ENCODE measurements at regions not wholly inside any gene's neighbourhood (a gene's known extent, or its start where the extent isn't known, plus 50 kb on each side); places are given as distances from the start of the nearest gene placed in this dataset.
"Not testable (repeated sequence)": the region's sequence is repeated elsewhere in the genome, so short reads cannot be mapped to it uniquely, and the experiment has no call there.

DNA sequence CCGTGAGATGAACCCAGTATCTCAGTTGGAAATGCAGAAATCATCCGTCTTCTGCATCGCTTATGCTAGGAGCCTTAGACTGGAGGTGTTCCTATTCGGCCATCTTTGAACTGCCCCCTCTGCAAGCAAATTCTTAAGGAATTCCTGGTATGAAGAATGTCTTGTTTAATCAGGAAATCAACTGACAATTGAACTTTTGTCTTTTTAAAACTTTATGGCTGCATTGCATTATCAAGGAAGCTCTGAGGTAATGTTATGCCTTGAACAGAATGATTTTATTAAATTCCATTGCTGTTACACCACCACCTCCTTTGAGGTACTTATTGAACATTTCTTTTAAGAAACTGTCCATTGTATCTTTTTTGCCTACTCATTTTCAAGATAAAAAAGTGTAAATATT is 1915.7 kb upstream of the CDH9 start:
- TF ChIP-seq EZH2phosphoT487 (IDR thresholded peaks at IDR 0.05; ENCODE audit: borderline replicate concordance, low read depth, low read length): no peak
- TF ChIP-seq, protein P1, sequence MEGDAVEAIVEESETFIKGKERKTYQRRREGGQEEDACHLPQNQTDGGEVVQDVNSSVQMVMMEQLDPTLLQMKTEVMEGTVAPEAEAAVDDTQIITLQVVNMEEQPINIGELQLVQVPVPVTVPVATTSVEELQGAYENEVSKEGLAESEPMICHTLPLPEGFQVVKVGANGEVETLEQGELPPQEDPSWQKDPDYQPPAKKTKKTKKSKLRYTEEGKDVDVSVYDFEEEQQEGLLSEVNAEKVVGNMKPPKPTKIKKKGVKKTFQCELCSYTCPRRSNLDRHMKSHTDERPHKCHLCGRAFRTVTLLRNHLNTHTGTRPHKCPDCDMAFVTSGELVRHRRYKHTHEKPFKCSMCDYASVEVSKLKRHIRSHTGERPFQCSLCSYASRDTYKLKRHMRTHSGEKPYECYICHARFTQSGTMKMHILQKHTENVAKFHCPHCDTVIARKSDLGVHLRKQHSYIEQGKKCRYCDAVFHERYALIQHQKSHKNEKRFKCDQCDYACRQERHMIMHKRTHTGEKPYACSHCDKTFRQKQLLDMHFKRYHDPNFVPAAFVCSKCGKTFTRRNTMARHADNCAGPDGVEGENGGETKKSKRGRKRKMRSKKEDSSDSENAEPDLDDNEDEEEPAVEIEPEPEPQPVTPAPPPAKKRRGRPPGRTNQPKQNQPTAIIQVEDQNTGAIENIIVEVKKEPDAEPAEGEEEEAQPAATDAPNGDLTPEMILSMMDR (conservative IDR thresholded peaks at IDR 0.05; ENCODE audit: low read length): no peak
- Histone ChIP-seq H3K9me3 (ENCODE audit: low read length) (no peaks in the 10 kb centered on the region), H3K79me2 (ENCODE audit: insufficient read depth, low read depth, low read length) (no peaks in the 10 kb centered on the region), H3K4me2 (ENCODE audit: low read length) (no peak overlapping the region), H3K27ac (ENCODE audit: low read depth, low read length, poor library complexity, severe bottlenecking) (no peak overlapping the region), H3K9me2 (ENCODE audit: insufficient read depth, low read length) (no peaks in the 10 kb centered on the region), H2AFZ (ENCODE audit: low read length) (no peak overlapping the region), H3K36me3 (ENCODE audit: insufficient read depth, low read length) (no peaks in the 10 kb centered on the region), H4K20me1 (ENCODE audit: insufficient read depth, low read length) (no peaks in the 10 kb centered on the region), H3K4me3 (ENCODE audit: low read depth, low read length, poor library complexity, severe bottlenecking) (no peak overlapping the region), H3K4me1 (ENCODE audit: insufficient read depth, low read length, poor library complexity, severe bottlenecking) (no peaks in the 10 kb centered on the region)
- ChIA-PET CTCF (ENCODE audit: unreplicated experiment) (no interaction called here), POLR2A (no interaction called here)
- intact Hi-C loops (cut with micrococcal nuclease; ENCODE audit: unreplicated experiment): no loop called here
- BruUV-seq (replicated peaks): no TSS peak
- no peak for DNase-seq (ENCODE audit: low spot score)

DNA sequence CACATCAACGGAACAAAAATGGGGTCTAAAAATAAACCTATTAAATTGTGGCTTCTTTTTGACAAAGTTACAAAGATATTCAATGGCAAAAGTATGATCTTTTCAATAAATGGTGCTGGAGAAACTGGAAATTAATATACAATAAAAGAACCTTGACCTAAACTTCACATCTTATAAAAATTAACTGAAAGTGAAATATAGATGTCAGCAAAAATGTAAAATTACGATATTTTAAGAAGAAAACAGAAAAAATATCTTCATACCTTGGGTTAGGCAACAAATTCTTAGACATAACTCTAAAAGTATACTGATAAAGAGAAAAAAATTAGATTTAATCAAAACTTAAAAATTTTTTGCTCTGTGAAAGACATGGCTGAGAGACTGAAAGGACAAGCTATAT is 1909.5 kb upstream of the CDH9 start:
- no peaks in the 10 kb centered on the region for H3K9me2 ChIP-seq (ENCODE audit: insufficient read depth, low read length)
- H3K36me3 ChIP-seq (ENCODE audit: insufficient read depth, low read length): no peaks in the 10 kb centered on the region
- H2AFZ ChIP-seq (ENCODE audit: low read length): no peak overlapping the region
- ChIA-PET POLR2A (no interaction called here), CTCF (ENCODE audit: unreplicated experiment) (no interaction called here)
- H3K4me2 ChIP-seq (ENCODE audit: low read length): no peak overlapping the region
- H3K4me1 ChIP-seq (ENCODE audit: insufficient read depth, low read length, poor library complexity, severe bottlenecking): no peaks in the 10 kb centered on the region
- BruUV-seq (replicated peaks): no TSS peak
- intact Hi-C loops (cut with micrococcal nuclease; ENCODE audit: unreplicated experiment): no loop called here
- DNase-seq (ENCODE audit: low spot score): no peak
- no peak for TF ChIP-seq EZH2phosphoT487 (IDR thresholded peaks at IDR 0.05; ENCODE audit: borderline replicate concordance, low read depth, low read length)
- TF ChIP-seq, protein P1 (conservative IDR thresholded peaks at IDR 0.05; ENCODE audit: low read length): no peak
- H3K79me2 ChIP-seq (ENCODE audit: insufficient read depth, low read depth, low read length): no peaks in the 10 kb centered on the region
- no peak overlapping the region for H3K27ac ChIP-seq (ENCODE audit: low read depth, low read length, poor library complexity, severe bottlenecking)
- no peaks in the 10 kb centered on the region for H4K20me1 ChIP-seq (ENCODE audit: insufficient read depth, low read length)
- H3K4me3 ChIP-seq (ENCODE audit: low read depth, low read length, poor library complexity, severe bottlenecking): no peak overlapping the region
- no peaks in the 10 kb centered on the region for H3K9me3 ChIP-seq (ENCODE audit: low read length)

DNA sequence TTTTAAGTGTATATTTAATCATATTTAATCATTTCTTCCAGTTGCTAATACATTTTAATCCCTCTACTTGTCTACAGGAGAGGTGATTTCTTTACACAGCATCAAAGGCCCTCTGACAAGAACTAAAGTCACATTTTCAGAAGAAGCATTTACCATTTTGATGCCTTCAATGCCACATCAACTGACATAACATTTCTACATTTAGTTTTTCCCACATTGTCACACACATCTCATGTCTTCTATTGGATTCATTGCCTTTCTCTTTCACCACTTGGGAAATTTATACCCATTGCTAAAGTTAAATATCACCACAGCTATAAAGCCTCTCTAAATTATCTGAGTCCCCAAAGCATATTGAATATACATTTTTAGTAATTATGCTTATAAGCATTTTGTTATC is 1907.5 kb upstream of the CDH9 start:
- POLR2A ChIA-PET: no interaction called here
- CTCF ChIA-PET (ENCODE audit: unreplicated experiment): no interaction called here

DNA sequence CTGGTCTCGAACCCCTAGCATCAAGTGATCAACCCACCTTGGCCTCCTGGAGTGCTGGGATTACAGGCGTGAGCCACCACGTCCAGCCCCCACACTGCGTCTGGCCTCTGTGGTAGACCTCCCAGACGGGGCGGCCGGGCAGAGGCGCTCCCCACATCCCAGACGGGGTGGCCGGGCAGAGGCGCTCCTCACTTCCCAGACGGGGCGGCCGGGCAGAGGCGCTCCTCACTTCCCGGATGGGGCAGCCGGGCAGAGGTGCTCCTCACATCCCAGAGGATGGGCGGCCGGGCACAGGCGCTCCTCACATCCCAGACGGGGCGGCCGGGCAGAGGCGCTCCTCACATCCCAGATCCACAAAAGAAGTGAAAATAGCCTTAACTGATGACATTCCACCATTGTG is 1891.0 kb upstream of the CDH9 start:
- H2AFZ ChIP-seq (ENCODE audit: low read length); H4K20me1 ChIP-seq (ENCODE audit: insufficient read depth, low read length); H3K27ac ChIP-seq (ENCODE audit: low read depth, low read length, poor library complexity, severe bottlenecking); CTCF ChIA-PET (ENCODE audit: unreplicated experiment); H3K79me2 ChIP-seq (ENCODE audit: insufficient read depth, low read depth, low read length); H3K36me3 ChIP-seq (ENCODE audit: insufficient read depth, low read length); H3K4me3 ChIP-seq (ENCODE audit: low read depth, low read length, poor library complexity, severe bottlenecking); BruUV-seq (replicated peaks); DNase-seq (ENCODE audit: low spot score); POLR2A ChIA-PET; H3K9me3 ChIP-seq (ENCODE audit: low read length); intact Hi-C loops (cut with micrococcal nuclease; ENCODE audit: unreplicated experiment); H3K9me2 ChIP-seq (ENCODE audit: insufficient read depth, low read length); H3K4me2 ChIP-seq (ENCODE audit: low read length); H3K4me1 ChIP-seq (ENCODE audit: insufficient read depth, low read length, poor library complexity, severe bottlenecking): not testable (repeated sequence)

More for the DNA sequence above, 1907.5 kb upstream of the CDH9 start:
- no peak overlapping the region for H3K27ac ChIP-seq (ENCODE audit: low read depth, low read length, poor library complexity, severe bottlenecking)
- no peaks in the 10 kb centered on the region for H3K79me2 ChIP-seq (ENCODE audit: insufficient read depth, low read depth, low read length)
- no peak for DNase-seq (ENCODE audit: low spot score)
- no peak overlapping the region for H2AFZ ChIP-seq (ENCODE audit: low read length)
- TF ChIP-seq EZH2phosphoT487 (IDR thresholded peaks at IDR 0.05; ENCODE audit: borderline replicate concordance, low read depth, low read length): no peak
- TF ChIP-seq, protein P1 (conservative IDR thresholded peaks at IDR 0.05; ENCODE audit: low read length): no peak
- H3K36me3 ChIP-seq (ENCODE audit: insufficient read depth, low read length): no peaks in the 10 kb centered on the region
- no peak overlapping the region for H3K4me3 ChIP-seq (ENCODE audit: low read depth, low read length, poor library complexity, severe bottlenecking)
- H3K9me2 ChIP-seq (ENCODE audit: insufficient read depth, low read length): no peaks in the 10 kb centered on the region
- no TSS peak for BruUV-seq (replicated peaks)
- H3K4me2 ChIP-seq (ENCODE audit: low read length): no peak overlapping the region
- H4K20me1 ChIP-seq (ENCODE audit: insufficient read depth, low read length): no peaks in the 10 kb centered on the region
- no peaks in the 10 kb centered on the region for H3K4me1 ChIP-seq (ENCODE audit: insufficient read depth, low read length, poor library complexity, severe bottlenecking)
- intact Hi-C loops (cut with micrococcal nuclease; ENCODE audit: unreplicated experiment): no loop called here
- no peaks in the 10 kb centered on the region for H3K9me3 ChIP-seq (ENCODE audit: low read length)

DNA sequence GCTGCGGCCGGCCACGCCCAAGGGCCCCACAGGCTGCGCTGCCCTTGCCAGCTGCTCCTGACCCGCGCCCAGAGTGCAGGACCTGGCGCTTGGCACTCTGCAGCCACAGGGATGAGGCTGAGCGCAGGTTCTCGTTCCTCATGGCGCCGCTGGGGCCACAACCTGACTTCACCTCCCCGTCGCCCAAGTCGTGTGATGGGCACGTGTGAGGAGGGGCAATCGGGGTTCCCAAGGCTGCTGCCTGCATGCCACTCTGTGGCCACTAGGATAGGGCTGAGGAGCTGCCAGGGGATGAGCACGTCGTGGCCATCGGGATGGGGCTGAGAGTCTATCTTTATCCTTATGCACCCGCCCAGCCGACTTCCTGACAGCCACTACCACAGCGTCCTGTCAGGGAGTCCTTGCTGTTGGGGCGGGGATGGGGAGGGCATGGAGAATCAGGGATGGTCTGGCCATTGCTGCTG is 1890.0 kb upstream of the CDH9 start:
- H3K9me2 ChIP-seq (ENCODE audit: insufficient read depth, low read length); H3K27ac ChIP-seq (ENCODE audit: low read depth, low read length, poor library complexity, severe bottlenecking); intact Hi-C loops (cut with micrococcal nuclease; ENCODE audit: unreplicated experiment); H3K9me3 ChIP-seq (ENCODE audit: low read length); H3K4me3 ChIP-seq (ENCODE audit: low read depth, low read length, poor library complexity, severe bottlenecking); POLR2A ChIA-PET; H4K20me1 ChIP-seq (ENCODE audit: insufficient read depth, low read length); H2AFZ ChIP-seq (ENCODE audit: low read length); DNase-seq (ENCODE audit: low spot score); H3K4me2 ChIP-seq (ENCODE audit: low read length); H3K79me2 ChIP-seq (ENCODE audit: insufficient read depth, low read depth, low read length); H3K4me1 ChIP-seq (ENCODE audit: insufficient read depth, low read length, poor library complexity, severe bottlenecking); BruUV-seq (replicated peaks); H3K36me3 ChIP-seq (ENCODE audit: insufficient read depth, low read length); CTCF ChIA-PET (ENCODE audit: unreplicated experiment): not testable (repeated sequence)

Measured in OCI-LY7 (cell line).